Lower lobe of right lung (tissue), 2 donors: ENCODE measurements at regions not wholly inside any gene's neighbourhood (a gene's known extent, or its start where the extent isn't known, plus 50 kb on each side); places are given as distances from the start of the nearest gene placed in this dataset.

Experiments
- ATAC-seq, 2 donors: fragments of 200-7000 bp; cut with Tn5 transposase; one replicate each; pipeline ENCODE4 v1.9.1; 2020 to 2022; ENCODE audit warnings: mild to moderate bottlenecking in 2 of 2, moderate library complexity in 2 of 2
- DNase-seq: peaks from one replicate; pipeline ENCODE4 v3.0.0-alpha.2; 2020
- H3K27ac ChIP-seq: fragments of 200-600 bp; one replicate; pipeline ENCODE4 v1.8.0; 2022
- H3K27me3 ChIP-seq: fragments of 200-600 bp; one replicate; pipeline ENCODE4 v1.8.0; 2022; ENCODE audit warnings: low read depth
- H3K36me3 ChIP-seq: fragments of 200-600 bp; one replicate; pipeline ENCODE4 v1.8.0; 2022; ENCODE audit warnings: mild to moderate bottlenecking
- H3K4me1 ChIP-seq: fragments of 200-600 bp; one replicate; pipeline ENCODE4 v1.8.0; 2022
- H3K4me3 ChIP-seq: fragments of 200-600 bp; one replicate; pipeline ENCODE4 v1.8.0; 2022; ENCODE audit warnings: mild to moderate bottlenecking
- H3K9me3 ChIP-seq: fragments of 200-600 bp; one replicate; pipeline ENCODE4 v1.8.0; 2022
- intact Hi-C: fragments of 100-400 bp; cut with DNase I; formaldehyde crosslinking; loops from one replicate; pipeline ENCODE4 v1.11.0; 2022
- TF ChIP-seq, protein P1 (sequence below): fragments of 200-600 bp; IDR thresholded peaks from one replicate; pipeline ENCODE4 v1.8.0; 2022; ENCODE audit warnings: antibody characterized with exemption, mild to moderate bottlenecking
- donor health status: DM: no; HTN: yes; CAD: no; lungs with severe emphysema.

DNA sequence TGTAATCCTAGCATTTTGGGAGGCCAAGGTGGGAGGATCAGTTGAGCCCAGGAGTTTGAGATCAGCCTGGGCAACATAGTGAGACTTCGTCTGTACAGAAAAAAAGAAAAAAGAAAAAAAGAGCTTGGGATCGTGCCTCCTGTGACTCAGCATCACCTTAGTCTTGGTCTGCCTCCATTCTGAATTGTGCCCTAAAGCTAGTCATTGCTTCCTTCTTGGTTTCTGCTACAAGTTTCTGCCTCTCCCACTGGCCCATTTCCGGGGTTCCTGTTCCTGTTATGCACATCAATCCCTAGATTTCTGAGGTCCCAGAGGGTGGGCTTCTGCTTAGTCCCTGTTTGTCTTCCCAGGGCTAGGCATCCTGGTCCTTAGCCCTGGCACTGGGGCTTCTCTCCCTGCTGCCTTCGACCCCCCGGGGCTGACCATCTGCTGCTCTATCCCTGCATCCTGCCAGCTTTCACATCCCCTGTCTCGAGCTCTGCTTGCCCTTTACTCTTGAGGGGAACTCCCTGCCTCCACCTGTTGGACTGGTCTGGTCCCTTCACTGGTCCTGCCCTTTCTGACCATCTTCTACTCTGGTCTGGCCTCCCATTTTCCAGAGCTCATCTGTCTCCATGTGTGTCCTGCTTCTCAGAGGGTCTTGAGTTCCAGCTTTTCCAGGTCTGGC is 77.5 kb upstream of the ESR1 start:
- H3K36me3 ChIP-seq: no peaks in the 10 kb centered on the region
- H3K27me3 ChIP-seq: no peaks in the 10 kb centered on the region
- no peak overlapping the region for H3K4me3 ChIP-seq
- ATAC-seq (no peak), DNase-seq (no peak)
- no peaks in the 10 kb centered on the region for H3K4me1 ChIP-seq
- no peak overlapping the region for H3K27ac ChIP-seq
- intact Hi-C loops: no loop called here
- TF ChIP-seq, protein P1, sequence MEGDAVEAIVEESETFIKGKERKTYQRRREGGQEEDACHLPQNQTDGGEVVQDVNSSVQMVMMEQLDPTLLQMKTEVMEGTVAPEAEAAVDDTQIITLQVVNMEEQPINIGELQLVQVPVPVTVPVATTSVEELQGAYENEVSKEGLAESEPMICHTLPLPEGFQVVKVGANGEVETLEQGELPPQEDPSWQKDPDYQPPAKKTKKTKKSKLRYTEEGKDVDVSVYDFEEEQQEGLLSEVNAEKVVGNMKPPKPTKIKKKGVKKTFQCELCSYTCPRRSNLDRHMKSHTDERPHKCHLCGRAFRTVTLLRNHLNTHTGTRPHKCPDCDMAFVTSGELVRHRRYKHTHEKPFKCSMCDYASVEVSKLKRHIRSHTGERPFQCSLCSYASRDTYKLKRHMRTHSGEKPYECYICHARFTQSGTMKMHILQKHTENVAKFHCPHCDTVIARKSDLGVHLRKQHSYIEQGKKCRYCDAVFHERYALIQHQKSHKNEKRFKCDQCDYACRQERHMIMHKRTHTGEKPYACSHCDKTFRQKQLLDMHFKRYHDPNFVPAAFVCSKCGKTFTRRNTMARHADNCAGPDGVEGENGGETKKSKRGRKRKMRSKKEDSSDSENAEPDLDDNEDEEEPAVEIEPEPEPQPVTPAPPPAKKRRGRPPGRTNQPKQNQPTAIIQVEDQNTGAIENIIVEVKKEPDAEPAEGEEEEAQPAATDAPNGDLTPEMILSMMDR: no peak
- H3K9me3 ChIP-seq: no peaks in the 10 kb centered on the region

DNA sequence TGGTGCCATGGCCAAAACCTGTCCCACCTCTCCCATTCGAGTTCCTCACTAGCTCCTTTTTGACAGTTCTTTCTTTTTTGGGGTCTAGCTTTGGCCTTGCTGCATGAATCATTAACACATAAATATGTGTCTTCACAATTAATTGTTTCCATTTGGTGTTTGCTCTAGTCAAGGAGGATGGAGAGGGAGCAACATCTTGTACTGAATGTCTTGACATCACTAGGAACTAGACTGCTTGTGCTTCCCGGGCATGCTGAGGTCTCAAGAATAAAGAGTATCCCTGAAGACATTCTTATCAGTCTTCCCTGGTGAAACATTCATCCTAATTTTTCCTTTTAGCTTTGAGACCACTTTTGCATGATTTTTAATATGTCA is 77.0 kb upstream of the ESR1 start:
- Histone ChIP-seq H3K27ac (no peak overlapping the region), H3K4me1 (no peaks in the 10 kb centered on the region), H3K36me3 (no peaks in the 10 kb centered on the region), H3K27me3 (no peaks in the 10 kb centered on the region), H3K4me3 (no peak overlapping the region), H3K9me3 (no peaks in the 10 kb centered on the region)
- ATAC-seq (no peak), DNase-seq (no peak)
- TF ChIP-seq, protein P1: no peak
- intact Hi-C loops: no loop called here

DNA sequence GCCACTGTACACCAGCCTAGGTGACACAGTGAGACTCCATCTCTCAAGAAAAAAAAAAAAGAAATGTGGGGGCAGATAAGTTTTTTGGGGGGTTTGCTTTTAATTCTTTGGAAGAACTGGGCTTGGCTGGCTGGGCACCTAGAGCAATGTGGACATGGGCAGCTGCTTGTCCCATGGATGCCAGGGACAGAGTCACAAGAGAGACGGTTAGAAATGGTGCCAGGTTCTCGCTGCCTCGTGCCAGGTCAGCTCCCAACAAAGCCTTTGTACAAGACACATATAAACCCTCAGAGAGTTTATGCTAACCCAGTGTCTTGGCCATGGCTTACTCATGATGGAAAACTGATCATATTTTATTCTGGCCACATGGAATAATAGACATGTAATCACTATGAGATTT is 76.2 kb upstream of the ESR1 start:
- DNase-seq (no peak), ATAC-seq (no peak)
- Histone ChIP-seq H3K27ac (no peak overlapping the region), H3K27me3 (no peaks in the 10 kb centered on the region), H3K36me3 (no peaks in the 10 kb centered on the region), H3K9me3 (no peaks in the 10 kb centered on the region), H3K4me3 (no peak overlapping the region), H3K4me1 (no peaks in the 10 kb centered on the region)
- intact Hi-C loops: no loop called here
- TF ChIP-seq, protein P1: no peak

DNA sequence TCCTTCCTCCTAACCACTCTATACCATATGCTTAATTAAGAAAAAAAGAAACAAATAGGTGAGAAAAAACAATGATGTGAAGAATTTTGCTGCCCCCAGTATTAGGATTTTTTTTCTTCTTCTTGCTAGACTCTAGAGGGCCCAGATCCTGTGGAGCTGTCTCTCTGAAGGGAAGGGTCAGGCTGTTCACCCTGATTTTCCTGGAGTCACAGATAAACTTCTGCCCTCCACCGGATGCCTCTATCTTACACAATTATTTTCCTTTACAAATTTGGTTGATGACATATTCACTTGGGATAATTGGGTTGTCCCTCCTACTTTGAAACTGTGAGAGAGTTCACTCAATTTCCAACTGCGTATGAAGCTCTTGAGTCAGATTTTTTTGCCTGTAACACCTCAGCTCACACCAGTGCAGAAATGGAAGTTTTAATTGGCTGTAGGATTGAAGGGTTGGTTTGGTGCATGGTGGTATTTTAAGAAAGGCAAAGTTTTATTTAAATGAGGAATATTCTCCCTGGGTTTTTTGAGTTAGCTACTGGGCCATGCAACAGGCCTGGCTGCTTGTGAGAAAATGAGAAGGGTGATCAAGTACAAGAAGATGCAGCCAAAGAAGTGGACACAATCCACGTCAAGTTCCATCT is 73.7 kb upstream of the ESR1 start:
- intact Hi-C loops: no loop called here
- ATAC-seq: no peak
- no peak overlapping the region for H3K27ac ChIP-seq
- H3K27me3 ChIP-seq: no peaks in the 10 kb centered on the region
- H3K4me1 ChIP-seq: no peaks in the 10 kb centered on the region
- H3K36me3 ChIP-seq: no peaks in the 10 kb centered on the region
- TF ChIP-seq, protein P1: no peak
- no peaks in the 10 kb centered on the region for H3K9me3 ChIP-seq
- no peak overlapping the region for H3K4me3 ChIP-seq
- DNase-seq: no peak

DNA sequence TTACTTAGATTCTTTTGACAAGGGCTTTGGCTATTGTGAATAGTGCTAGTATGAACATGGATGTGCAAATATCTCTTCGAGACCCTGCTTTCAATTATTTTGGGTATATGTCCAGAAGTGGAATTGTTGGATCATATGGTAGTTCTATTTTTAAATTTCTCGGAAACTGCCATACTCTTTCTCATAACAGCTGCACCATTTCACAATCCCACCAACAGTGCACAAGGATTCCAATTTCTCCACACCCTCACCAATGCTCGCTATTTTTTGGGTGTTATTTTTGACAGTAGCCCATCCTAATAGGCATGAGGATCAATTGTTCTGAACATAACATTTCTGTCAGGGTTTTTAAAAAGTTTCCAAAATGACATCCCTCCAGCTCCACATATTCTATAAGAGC is 69.2 kb upstream of the ESR1 start:
- H3K9me3 ChIP-seq: no peaks in the 10 kb centered on the region
- TF ChIP-seq, protein P1: no peak
- no peak overlapping the region for H3K27ac ChIP-seq
- no peaks in the 10 kb centered on the region for H3K27me3 ChIP-seq
- ATAC-seq (no peak), DNase-seq (no peak)
- intact Hi-C loops: no loop called here
- H3K4me3 ChIP-seq: no peak overlapping the region
- H3K4me1 ChIP-seq: no peaks in the 10 kb centered on the region
- H3K36me3 ChIP-seq: no peaks in the 10 kb centered on the region
